ENCODE measurements at regions not wholly inside any gene's neighbourhood (a gene's known extent, or its start where the extent isn't known, plus 50 kb on each side); places are given as distances from the start of the nearest gene placed in this dataset.
"Not testable (repeated sequence)": the region's sequence is repeated elsewhere in the genome, so short reads cannot be mapped to it uniquely, and the experiment has no call there.

GRCh38 chr2:14501061-14501460 is 131.5 kb upstream of the LRATD1 start:
- no peaks in the 10 kb centered on the region for H3K36me3 ChIP-seq (replicated peaks in 1 of 2; ENCODE audit: control insufficient read depth in 1 of 2, insufficient read depth in 2 of 2, low read length in 2 of 2)
- POLR2A ChIA-PET: no interaction called here
- no peaks in the 10 kb centered on the region for H4K20me1 ChIP-seq (ENCODE audit: insufficient read depth, low read length)
- no TSS peak for BruUV-seq (replicated peaks)
- no peak overlapping the region for H3K9ac ChIP-seq (ENCODE audit: insufficient read depth, low read depth, low read length)
- WGBS (ENCODE audit: low lambda C conversion rate): 32% methylated on average over 6 of the region's 6 CpGs
- intact Hi-C loops (cut with micrococcal nuclease; ENCODE audit: unreplicated experiment): no loop called here
- no peak overlapping the region for H3K27ac ChIP-seq (ENCODE audit: extremely low read length, insufficient read depth, low read length)
- H3K79me2 ChIP-seq (ENCODE audit: insufficient read depth, low read length): no peaks in the 10 kb centered on the region
- H2AFZ ChIP-seq (ENCODE audit: low read length): no peak overlapping the region
- no peaks in the 10 kb centered on the region for H3K27me3 ChIP-seq (ENCODE audit: control insufficient read depth in 1 of 2, insufficient read depth in 2 of 2, low read length in 2 of 2)
- in situ Hi-C loops (cut with HindIII; ENCODE audit: extremely low pct_ligation_motif_present, low pct_unique_long_range_greater_than_20kb): no loop called here
- H3K4me2 ChIP-seq (ENCODE audit: low read depth, low read length): no peak overlapping the region
- FAIRE-seq: no peak
- no peak for DNase-seq (ENCODE audit: low spot score)
- CTCF ChIA-PET (ENCODE audit: low intra/inter-chr PET ratio, low total read pairs): no interaction called here
- peaks cover 45% of the 10 kb centered on the region for H3K9me3 ChIP-seq (ENCODE audit: low read length)
- no peaks in the 10 kb centered on the region for H3K4me1 ChIP-seq (ENCODE audit: insufficient read depth, low read length)
- ATAC-seq: no peak
- no peak for TF ChIP-seq RARA (CRISPR knock-in tag; IDR thresholded peaks at IDR 0.05)
- TF ChIP-seq, protein P1, sequence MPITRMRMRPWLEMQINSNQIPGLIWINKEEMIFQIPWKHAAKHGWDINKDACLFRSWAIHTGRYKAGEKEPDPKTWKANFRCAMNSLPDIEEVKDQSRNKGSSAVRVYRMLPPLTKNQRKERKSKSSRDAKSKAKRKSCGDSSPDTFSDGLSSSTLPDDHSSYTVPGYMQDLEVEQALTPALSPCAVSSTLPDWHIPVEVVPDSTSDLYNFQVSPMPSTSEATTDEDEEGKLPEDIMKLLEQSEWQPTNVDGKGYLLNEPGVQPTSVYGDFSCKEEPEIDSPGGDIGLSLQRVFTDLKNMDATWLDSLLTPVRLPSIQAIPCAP (CRISPR knock-in tag; IDR thresholded peaks at IDR 0.05; ENCODE audit: low read depth): no peak
- no peak for TF ChIP-seq TCF12 (IDR thresholded peaks at IDR 0.05)
- TF ChIP-seq TCF12 (CRISPR knock-in tag; IDR thresholded peaks at IDR 0.05): no peak
- TF ChIP-seq RAD21 (CRISPR knock-in tag; IDR thresholded peaks at IDR 0.05): no peak
- TF ChIP-seq, protein P2, sequence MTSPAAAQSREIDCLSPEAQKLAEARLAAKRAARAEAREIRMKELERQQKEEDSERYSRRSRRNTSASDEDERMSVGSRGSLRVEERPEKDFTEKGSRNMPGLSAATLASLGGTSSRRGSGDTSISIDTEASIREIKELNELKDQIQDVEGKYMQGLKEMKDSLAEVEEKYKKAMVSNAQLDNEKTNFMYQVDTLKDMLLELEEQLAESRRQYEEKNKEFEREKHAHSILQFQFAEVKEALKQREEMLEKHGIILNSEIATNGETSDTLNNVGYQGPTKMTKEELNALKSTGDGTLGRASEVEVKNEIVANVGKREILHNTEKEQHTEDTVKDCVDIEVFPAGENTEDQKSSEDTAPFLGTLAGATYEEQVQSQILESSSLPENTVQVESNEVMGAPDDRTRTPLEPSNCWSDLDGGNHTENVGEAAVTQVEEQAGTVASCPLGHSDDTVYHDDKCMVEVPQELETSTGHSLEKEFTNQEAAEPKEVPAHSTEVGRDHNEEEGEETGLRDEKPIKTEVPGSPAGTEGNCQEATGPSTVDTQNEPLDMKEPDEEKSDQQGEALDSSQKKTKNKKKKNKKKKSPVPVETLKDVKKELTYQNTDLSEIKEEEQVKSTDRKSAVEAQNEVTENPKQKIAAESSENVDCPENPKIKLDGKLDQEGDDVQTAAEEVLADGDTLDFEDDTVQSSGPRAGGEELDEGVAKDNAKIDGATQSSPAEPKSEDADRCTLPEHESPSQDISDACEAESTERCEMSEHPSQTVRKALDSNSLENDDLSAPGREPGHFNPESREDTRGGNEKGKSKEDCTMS (CRISPR knock-in tag; conservative IDR thresholded peaks at IDR 0.05): no peak
- no peak for TF ChIP-seq ZNF773 (CRISPR knock-in tag; IDR thresholded peaks at IDR 0.05; ENCODE audit: borderline replicate concordance)
- TF ChIP-seq CC2D1A (CRISPR knock-in tag; IDR thresholded peaks at IDR 0.05): no peak
- no peak for TF ChIP-seq ZBTB7B (CRISPR knock-in tag; IDR thresholded peaks at IDR 0.05)
- TF ChIP-seq HNF4G (IDR thresholded peaks at IDR 0.05; ENCODE audit: borderline replicate concordance, low read depth, low read length): no peak
- no peak for TF ChIP-seq HNF4G (CRISPR knock-in tag; IDR thresholded peaks at IDR 0.05; ENCODE audit: borderline replicate concordance, low read depth)
- no peak for TF ChIP-seq ZNF235 (CRISPR knock-in tag; IDR thresholded peaks at IDR 0.05; ENCODE audit: borderline replicate concordance)
- TF ChIP-seq SALL1 (CRISPR knock-in tag; IDR thresholded peaks at IDR 0.05): no peak
- TF ChIP-seq BCL6 (CRISPR knock-in tag; IDR thresholded peaks at IDR 0.05): no peak
- TF ChIP-seq AGO2 (optimal IDR thresholded peaks at IDR 0.05; ENCODE audit: low read depth, low read length): no peak
- TF ChIP-seq IRX3 (CRISPR knock-in tag; IDR thresholded peaks at IDR 0.05; ENCODE audit: borderline replicate concordance, low read depth): no peak
- TF ChIP-seq, protein P3, sequence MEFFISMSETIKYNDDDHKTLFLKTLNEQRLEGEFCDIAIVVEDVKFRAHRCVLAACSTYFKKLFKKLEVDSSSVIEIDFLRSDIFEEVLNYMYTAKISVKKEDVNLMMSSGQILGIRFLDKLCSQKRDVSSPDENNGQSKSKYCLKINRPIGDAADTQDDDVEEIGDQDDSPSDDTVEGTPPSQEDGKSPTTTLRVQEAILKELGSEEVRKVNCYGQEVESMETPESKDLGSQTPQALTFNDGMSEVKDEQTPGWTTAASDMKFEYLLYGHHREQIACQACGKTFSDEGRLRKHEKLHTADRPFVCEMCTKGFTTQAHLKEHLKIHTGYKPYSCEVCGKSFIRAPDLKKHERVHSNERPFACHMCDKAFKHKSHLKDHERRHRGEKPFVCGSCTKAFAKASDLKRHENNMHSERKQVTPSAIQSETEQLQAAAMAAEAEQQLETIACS (CRISPR knock-in tag; IDR thresholded peaks at IDR 0.05): no peak
- TF ChIP-seq TBP (CRISPR knock-in tag; IDR thresholded peaks at IDR 0.05): no peak
- H3K4me3 ChIP-seq (replicated peaks in 1 of 3; ENCODE audit: insufficient read depth in 1 of 3, low read depth in 2 of 3, low read length in 3 of 3): no peak overlapping the region

- intact Hi-C loops (cut with micrococcal nuclease; ENCODE audit: unreplicated experiment); H2AFZ ChIP-seq (ENCODE audit: low read length); ATAC-seq; BruUV-seq (replicated peaks); H3K9ac ChIP-seq (ENCODE audit: insufficient read depth, low read depth, low read length); CTCF ChIA-PET (ENCODE audit: low intra/inter-chr PET ratio, low total read pairs); POLR2A ChIA-PET; FAIRE-seq; H3K4me2 ChIP-seq (ENCODE audit: low read depth, low read length); DNase-seq (ENCODE audit: low spot score); in situ Hi-C loops (cut with HindIII; ENCODE audit: extremely low pct_ligation_motif_present, low pct_unique_long_range_greater_than_20kb); H3K36me3 ChIP-seq (replicated peaks in 1 of 2; ENCODE audit: control insufficient read depth in 1 of 2, insufficient read depth in 2 of 2, low read length in 2 of 2); H3K4me1 ChIP-seq (ENCODE audit: insufficient read depth, low read length); H3K27me3 ChIP-seq (ENCODE audit: control insufficient read depth in 1 of 2, insufficient read depth in 2 of 2, low read length in 2 of 2); H4K20me1 ChIP-seq (ENCODE audit: insufficient read depth, low read length); H3K4me3 ChIP-seq (replicated peaks in 1 of 3; ENCODE audit: insufficient read depth in 1 of 3, low read depth in 2 of 3, low read length in 3 of 3); H3K27ac ChIP-seq (ENCODE audit: extremely low read length, insufficient read depth, low read length); H3K79me2 ChIP-seq (ENCODE audit: insufficient read depth, low read length): not testable (repeated sequence)
- peaks cover 44% of the 10 kb centered on the region for H3K9me3 ChIP-seq (ENCODE audit: low read length)
- WGBS (ENCODE audit: low lambda C conversion rate): 42% methylated on average over 11 of the region's 12 CpGs
Observed at GRCh38 chr2:14506955-14507354, 125.6 kb upstream of the LRATD1 start.

Data from HepG2 (cell line).